ENCODE measurements at regions not wholly inside any gene's neighbourhood (a gene's known extent, or its start where the extent isn't known, plus 50 kb on each side); places are given as distances from the start of the nearest gene placed in this dataset.
"Not testable (repeated sequence)": the region's sequence is repeated elsewhere in the genome, so short reads cannot be mapped to it uniquely, and the experiment has no call there.

- TF ChIP-seq, protein P1, sequence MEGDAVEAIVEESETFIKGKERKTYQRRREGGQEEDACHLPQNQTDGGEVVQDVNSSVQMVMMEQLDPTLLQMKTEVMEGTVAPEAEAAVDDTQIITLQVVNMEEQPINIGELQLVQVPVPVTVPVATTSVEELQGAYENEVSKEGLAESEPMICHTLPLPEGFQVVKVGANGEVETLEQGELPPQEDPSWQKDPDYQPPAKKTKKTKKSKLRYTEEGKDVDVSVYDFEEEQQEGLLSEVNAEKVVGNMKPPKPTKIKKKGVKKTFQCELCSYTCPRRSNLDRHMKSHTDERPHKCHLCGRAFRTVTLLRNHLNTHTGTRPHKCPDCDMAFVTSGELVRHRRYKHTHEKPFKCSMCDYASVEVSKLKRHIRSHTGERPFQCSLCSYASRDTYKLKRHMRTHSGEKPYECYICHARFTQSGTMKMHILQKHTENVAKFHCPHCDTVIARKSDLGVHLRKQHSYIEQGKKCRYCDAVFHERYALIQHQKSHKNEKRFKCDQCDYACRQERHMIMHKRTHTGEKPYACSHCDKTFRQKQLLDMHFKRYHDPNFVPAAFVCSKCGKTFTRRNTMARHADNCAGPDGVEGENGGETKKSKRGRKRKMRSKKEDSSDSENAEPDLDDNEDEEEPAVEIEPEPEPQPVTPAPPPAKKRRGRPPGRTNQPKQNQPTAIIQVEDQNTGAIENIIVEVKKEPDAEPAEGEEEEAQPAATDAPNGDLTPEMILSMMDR (IDR thresholded peaks at IDR 0.05; ENCODE audit: unreplicated experiment) = no peak
- peaks cover 3% of the 10 kb centered on the region for H3K4me1 Mint-ChIP-seq (ENCODE audit: low read depth)
- no peaks in the 10 kb centered on the region for H3K9me3 Mint-ChIP-seq (ENCODE audit: low read depth)
- no peaks in the 10 kb centered on the region for H3K36me3 Mint-ChIP-seq (ENCODE audit: insufficient read depth)
- DNase-seq (ENCODE audit: low spot score, unreplicated experiment) = no peak
- H3K4me3 Mint-ChIP-seq (ENCODE audit: low read depth) = no peak overlapping the region
- peaks cover 23% of the 10 kb centered on the region for H3K27me3 Mint-ChIP-seq
- H3K27ac Mint-ChIP-seq = no peak overlapping the region
Measured at GRCh38 chr5:154538492-154538891, 60.5 kb upstream of the HAND1 start.

GRCh38 chr5:154536439-154536838 is 58.4 kb upstream of the HAND1 start:
- not testable (repeated sequence) for H3K4me1 Mint-ChIP-seq (ENCODE audit: low read depth); H3K27ac Mint-ChIP-seq; H3K9me3 Mint-ChIP-seq (ENCODE audit: low read depth); DNase-seq (ENCODE audit: low spot score, unreplicated experiment); H3K4me3 Mint-ChIP-seq (ENCODE audit: low read depth); H3K36me3 Mint-ChIP-seq (ENCODE audit: insufficient read depth)
- H3K27me3 Mint-ChIP-seq = peaks cover 14% of the 10 kb centered on the region

DNA sequence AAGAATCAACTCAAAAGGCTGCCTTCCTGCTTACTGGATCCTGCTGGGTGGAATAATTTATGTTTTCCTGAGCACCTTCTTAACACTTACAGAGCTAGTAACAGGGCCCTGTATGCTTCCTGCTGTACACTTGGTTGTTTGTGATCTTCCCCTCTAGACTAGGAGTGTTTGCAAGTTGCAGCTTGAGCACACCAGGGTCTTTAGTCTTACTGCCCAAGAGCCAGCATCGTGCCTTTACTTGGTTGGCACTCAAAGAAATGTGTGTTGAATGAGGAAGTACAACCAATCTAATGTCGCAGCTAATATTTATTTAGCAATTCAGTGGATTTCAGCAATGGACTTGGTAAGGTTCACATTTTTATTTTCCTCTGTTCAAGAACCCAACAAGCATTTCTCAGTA is 57.5 kb upstream of the HAND1 start:
- no peak overlapping the region for H3K27ac Mint-ChIP-seq
- no peaks in the 10 kb centered on the region for H3K9me3 Mint-ChIP-seq (ENCODE audit: low read depth)

DNA sequence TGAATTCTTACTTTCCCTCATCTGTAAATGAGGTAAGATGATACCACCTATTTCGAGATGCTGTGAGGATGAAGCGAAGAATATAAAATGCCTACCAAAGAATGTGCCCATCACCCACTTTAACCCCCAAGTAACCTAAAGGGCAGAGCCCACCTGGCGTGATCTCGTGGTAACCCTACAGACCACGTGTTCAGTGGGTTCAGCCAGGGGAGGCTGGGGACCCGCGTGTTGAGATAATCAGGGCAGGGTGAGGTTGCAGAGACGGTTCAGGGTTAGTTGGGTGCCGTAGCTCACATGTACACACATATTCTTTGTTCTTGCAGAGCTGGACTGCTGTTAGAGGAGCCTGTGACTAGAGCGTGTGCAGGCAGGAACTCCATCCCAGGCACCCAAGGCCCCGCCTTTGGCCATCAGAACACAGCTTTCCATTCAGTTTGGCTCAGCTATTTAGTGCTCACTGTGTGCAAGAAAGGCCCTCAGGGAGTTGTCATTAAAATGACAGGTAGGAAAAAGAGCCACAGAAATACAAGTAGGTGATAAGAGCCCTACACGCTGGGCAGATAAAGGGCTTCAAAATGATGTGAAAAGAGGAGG is 56.5 kb upstream of the HAND1 start:
- TF ChIP-seq, protein P1 (IDR thresholded peaks at IDR 0.05; ENCODE audit: unreplicated experiment) = no peak
- Mint-ChIP-seq H3K27me3 (peaks cover 11% of the 10 kb centered on the region), H3K27ac (no peak overlapping the region), H3K36me3 (ENCODE audit: insufficient read depth) (no peaks in the 10 kb centered on the region), H3K4me3 (ENCODE audit: low read depth) (no peak overlapping the region), H3K4me1 (ENCODE audit: low read depth) (no peaks in the 10 kb centered on the region), H3K9me3 (ENCODE audit: low read depth) (no peaks in the 10 kb centered on the region)
- DNase-seq (ENCODE audit: low spot score, unreplicated experiment) = no peak

More for the DNA sequence above, 57.5 kb upstream of the HAND1 start:
- Mint-ChIP-seq H3K36me3 (ENCODE audit: insufficient read depth) (no peaks in the 10 kb centered on the region), H3K4me1 (ENCODE audit: low read depth) (no peaks in the 10 kb centered on the region), H3K27me3 (peaks cover 11% of the 10 kb centered on the region), H3K4me3 (ENCODE audit: low read depth) (no peak overlapping the region)
- TF ChIP-seq, protein P1 (IDR thresholded peaks at IDR 0.05; ENCODE audit: unreplicated experiment) = no peak
- no peak for DNase-seq (ENCODE audit: low spot score, unreplicated experiment)

DNA sequence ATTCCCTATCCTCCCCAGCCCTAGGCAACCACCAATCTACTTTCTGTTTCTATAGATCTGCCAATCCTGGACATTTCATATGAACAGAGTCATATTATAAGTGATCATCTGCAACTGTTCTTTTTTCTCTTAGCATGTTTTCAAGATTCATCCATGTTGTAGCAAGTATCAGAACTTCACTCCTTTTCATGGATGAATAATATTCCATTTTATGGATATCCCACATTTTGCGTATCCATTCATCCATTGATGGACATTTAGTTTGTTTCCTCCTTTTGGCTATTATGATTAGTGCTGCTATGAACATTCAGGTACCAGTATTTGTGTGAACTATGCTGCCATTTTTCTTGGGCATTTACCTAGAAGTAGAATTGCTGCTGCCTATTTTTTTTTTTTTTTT is 51.3 kb upstream of the HAND1 start:
- TF ChIP-seq, protein P1 (IDR thresholded peaks at IDR 0.05; ENCODE audit: unreplicated experiment) = no peak
- Mint-ChIP-seq H3K27me3 (peaks cover 15% of the 10 kb centered on the region), H3K4me3 (ENCODE audit: low read depth) (no peak overlapping the region), H3K27ac (no peak overlapping the region), H3K4me1 (ENCODE audit: low read depth) (no peaks in the 10 kb centered on the region), H3K36me3 (ENCODE audit: insufficient read depth) (no peaks in the 10 kb centered on the region), H3K9me3 (ENCODE audit: low read depth) (no peaks in the 10 kb centered on the region)
- no peak for DNase-seq (ENCODE audit: low spot score, unreplicated experiment)

DNA sequence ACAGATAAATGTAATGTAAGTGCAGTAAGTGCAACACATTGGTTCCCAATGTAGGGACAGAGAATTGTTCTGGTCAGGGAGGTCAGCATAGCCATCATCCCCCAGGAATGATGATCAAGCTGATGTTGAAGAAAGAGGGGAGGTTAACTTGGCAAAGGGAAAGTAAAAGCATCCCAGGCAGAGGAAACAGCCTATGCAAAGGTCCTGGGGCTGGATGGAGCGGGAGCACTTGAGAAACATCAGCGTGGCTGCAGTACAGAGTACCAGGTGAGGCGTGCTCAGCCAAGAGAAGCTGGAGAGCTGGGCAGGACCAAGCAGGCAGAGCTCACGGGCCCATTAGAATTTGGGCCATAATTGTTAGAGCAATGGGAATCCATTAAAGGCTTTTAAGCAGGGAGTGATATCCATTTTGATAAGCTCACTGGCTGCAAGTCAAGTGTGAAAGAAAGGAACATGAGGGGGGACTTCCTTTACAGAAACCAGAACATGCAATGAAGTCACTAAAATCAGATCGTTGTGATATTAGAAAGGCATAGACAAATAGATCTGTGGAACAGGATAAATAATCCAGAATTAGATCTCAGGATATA is 50.1 kb upstream of the HAND1 start:
- TF ChIP-seq, protein P1 (IDR thresholded peaks at IDR 0.05; ENCODE audit: unreplicated experiment) = no peak
- H3K9me3 Mint-ChIP-seq (ENCODE audit: low read depth) = no peaks in the 10 kb centered on the region
- H3K27me3 Mint-ChIP-seq = peaks cover 23% of the 10 kb centered on the region
- H3K4me1 Mint-ChIP-seq (ENCODE audit: low read depth) = peaks cover 3% of the 10 kb centered on the region
- no peaks in the 10 kb centered on the region for H3K36me3 Mint-ChIP-seq (ENCODE audit: insufficient read depth)
- H3K4me3 Mint-ChIP-seq (ENCODE audit: low read depth) = no peak overlapping the region
- H3K27ac Mint-ChIP-seq = no peak overlapping the region
- no peak for DNase-seq (ENCODE audit: low spot score, unreplicated experiment)

Data from progenitor cell of endocrine pancreas (in vitro differentiated cells).